Muscle layer of duodenum (tissue), 2 donors: ENCODE measurements at regions not wholly inside any gene's neighbourhood (a gene's known extent, or its start where the extent isn't known, plus 50 kb on each side); places are given as distances from the start of the nearest gene placed in this dataset.

Experiments used
- H3K27ac ChIP-seq: one replicate; pipeline ENCODE4 v1.7.0; 2013; ENCODE audit warnings: mild to moderate bottlenecking, low read length
- H3K27me3 ChIP-seq: one replicate; pipeline ENCODE4 v1.7.0; 2013; ENCODE audit warnings: low read depth, mild to moderate bottlenecking, control low read depth, low read length
- H3K36me3 ChIP-seq, 2 donors: one replicate each; pipeline ENCODE4 v1.7.0; 2013; ENCODE audit warnings: low read length in 2 of 2, control low read depth in 1 of 2, mild to moderate bottlenecking in 1 of 2; ENCODE audit not compliant: insufficient read depth in 2 of 2, control insufficient read depth in 1 of 2
- H3K4me1 ChIP-seq, 2 donors: one replicate each; pipeline ENCODE4 v1.7.0; 2013; ENCODE audit warnings: low read length in 2 of 2, mild to moderate bottlenecking in 2 of 2, control low read depth in 1 of 2, moderate library complexity in 1 of 2; ENCODE audit not compliant: insufficient read depth in 2 of 2, control insufficient read depth in 1 of 2
- H3K4me3 ChIP-seq, 2 donors: one replicate each; pipeline ENCODE4 v1.7.0; 2013; ENCODE audit warnings: low read length in 2 of 2, low read depth in 1 of 2, mild to moderate bottlenecking in 1 of 2
- H3K9me3 ChIP-seq, 2 donors: one replicate each; pipeline ENCODE4 v1.7.0; 2013; ENCODE audit warnings: low read length in 2 of 2, control low read depth in 1 of 2, mild to moderate bottlenecking in 1 of 2; ENCODE audit not compliant: control insufficient read depth in 1 of 2
- donor health status: healthy.

DNA sequence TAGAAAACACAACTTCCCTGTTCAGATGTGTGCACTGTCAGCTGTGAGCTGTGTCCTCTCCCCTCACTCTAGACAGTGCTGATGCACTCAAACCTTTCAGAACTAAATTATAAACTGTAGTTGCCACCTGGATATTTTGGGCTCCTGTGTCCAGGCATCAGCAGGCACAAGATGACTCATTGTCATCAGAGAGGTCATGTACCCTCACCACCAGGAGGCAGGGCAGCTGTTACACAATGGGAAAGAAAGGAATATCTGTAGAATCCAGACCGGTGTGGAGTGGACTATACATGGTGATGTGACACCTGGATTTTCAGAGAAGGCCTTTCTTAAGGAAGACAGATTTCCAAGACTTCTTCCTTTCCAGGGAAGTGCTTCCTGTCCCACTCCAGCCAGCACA lies 854.4 kb upstream of the AGA start:
- Histone ChIP-seq H3K36me3 (no peaks in the 10 kb centered on the region), H3K4me3 (no peak overlapping the region), H3K27ac (no peak overlapping the region), H3K4me1 (no peaks in the 10 kb centered on the region), H3K9me3 (no peaks in the 10 kb centered on the region), H3K27me3 (no peaks in the 10 kb centered on the region)

GRCh38 chr4:178306565-178306964 lies 864.3 kb upstream of the AGA start:
- H3K36me3 ChIP-seq: no peaks in the 10 kb centered on the region
- H3K4me1 ChIP-seq: no peaks in the 10 kb centered on the region
- H3K27me3 ChIP-seq: no peaks in the 10 kb centered on the region
- no peak overlapping the region for H3K4me3 ChIP-seq
- H3K27ac ChIP-seq: no peak overlapping the region
- H3K9me3 ChIP-seq: no peaks in the 10 kb centered on the region

DNA sequence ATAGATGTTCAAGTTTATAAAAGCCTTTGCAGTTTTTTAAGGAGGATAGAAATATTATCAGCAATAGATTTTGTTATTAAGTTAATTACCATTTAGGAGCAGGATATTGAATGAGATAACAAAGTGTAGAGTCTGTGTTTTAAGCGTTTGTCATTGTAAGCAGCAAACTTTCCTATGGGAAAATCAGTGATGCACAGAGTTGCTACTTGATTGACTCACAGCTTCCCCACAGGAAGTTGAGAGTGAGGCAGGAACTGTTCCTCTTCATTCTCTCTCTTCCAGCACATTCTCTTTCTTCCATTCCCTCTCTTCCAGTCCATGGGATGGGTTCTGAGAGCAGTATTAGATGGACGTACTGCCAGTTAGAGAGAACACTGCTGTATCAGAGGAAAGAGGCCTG lies 867.7 kb upstream of the AGA start:
- H3K9me3 ChIP-seq: no peaks in the 10 kb centered on the region
- no peaks in the 10 kb centered on the region for H3K36me3 ChIP-seq
- no peak overlapping the region for H3K4me3 ChIP-seq
- no peak overlapping the region for H3K27ac ChIP-seq
- H3K27me3 ChIP-seq: no peaks in the 10 kb centered on the region
- H3K4me1 ChIP-seq: no peaks in the 10 kb centered on the region

GRCh38 chr4:178311997-178312396 lies 869.8 kb upstream of the AGA start:
- Histone ChIP-seq H3K9me3 (no peaks in the 10 kb centered on the region), H3K27ac (no peak overlapping the region), H3K27me3 (no peaks in the 10 kb centered on the region), H3K36me3 (no peaks in the 10 kb centered on the region), H3K4me1 (no peaks in the 10 kb centered on the region), H3K4me3 (no peak overlapping the region)

DNA sequence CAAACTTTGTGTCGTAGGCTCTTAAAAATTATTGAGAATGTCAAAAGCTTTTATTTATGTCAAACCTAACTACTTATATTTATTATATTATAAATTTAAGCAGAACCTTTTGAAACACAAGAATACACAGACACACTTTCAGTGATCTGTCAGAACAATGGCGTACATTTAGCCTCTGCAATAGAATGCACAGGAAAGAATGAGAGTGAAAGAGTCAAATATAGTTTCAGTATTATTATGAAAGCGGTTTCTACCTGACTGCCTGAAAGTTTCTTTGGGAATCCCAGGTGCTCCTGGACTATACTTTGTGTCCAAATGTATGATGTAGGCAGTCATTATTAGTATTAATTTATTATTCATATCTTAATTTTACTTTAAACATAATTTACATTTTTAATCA lies 872.0 kb upstream of the AGA start:
- Histone ChIP-seq H3K27me3 (no peaks in the 10 kb centered on the region), H3K36me3 (no peaks in the 10 kb centered on the region)

DNA sequence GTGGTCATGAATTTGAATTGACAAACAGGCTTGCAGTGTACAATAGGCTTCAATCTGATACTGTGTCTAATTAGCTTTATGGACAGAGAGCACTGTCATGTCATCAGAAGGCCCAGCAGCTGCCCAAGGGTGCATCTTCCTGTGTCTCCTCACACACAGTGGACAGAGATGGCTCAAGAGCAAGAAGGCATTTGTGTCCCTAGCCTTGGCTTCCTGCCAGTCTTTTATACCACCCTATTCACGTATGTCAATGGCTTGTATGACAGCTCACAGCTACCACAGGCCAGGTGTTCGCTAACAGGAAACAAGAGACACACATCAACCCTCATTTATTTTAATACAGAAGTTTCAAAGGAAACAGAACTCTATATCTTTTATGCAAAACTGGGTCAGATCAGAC lies 874.0 kb upstream of the AGA start:
- peaks cover 0 to 10% of the 10 kb centered on the region in 2 donors for H3K9me3 ChIP-seq
- H3K27me3 ChIP-seq: no peaks in the 10 kb centered on the region
- no peak overlapping the region for H3K27ac ChIP-seq
- no peak overlapping the region for H3K4me3 ChIP-seq
- no peaks in the 10 kb centered on the region for H3K4me1 ChIP-seq
- H3K36me3 ChIP-seq: no peaks in the 10 kb centered on the region

More for the DNA sequence above, 872.0 kb upstream of the AGA start:
- Histone ChIP-seq H3K9me3 (peaks cover 0 to 3% of the 10 kb centered on the region in 2 donors), H3K27ac (no peak overlapping the region), H3K4me1 (no peaks in the 10 kb centered on the region), H3K4me3 (no peak overlapping the region)

- H3K27me3 ChIP-seq: no peaks in the 10 kb centered on the region
- H3K9me3 ChIP-seq: peaks cover 0 to 14% of the 10 kb centered on the region in 2 donors
- no peaks in the 10 kb centered on the region for H3K36me3 ChIP-seq
- H3K4me1 ChIP-seq: no peaks in the 10 kb centered on the region
- no peak overlapping the region for H3K4me3 ChIP-seq
- H3K27ac ChIP-seq: no peak overlapping the region
These were observed 877.8 kb upstream of the AGA start for GRCh38 chr4:178320003-178320402.

DNA sequence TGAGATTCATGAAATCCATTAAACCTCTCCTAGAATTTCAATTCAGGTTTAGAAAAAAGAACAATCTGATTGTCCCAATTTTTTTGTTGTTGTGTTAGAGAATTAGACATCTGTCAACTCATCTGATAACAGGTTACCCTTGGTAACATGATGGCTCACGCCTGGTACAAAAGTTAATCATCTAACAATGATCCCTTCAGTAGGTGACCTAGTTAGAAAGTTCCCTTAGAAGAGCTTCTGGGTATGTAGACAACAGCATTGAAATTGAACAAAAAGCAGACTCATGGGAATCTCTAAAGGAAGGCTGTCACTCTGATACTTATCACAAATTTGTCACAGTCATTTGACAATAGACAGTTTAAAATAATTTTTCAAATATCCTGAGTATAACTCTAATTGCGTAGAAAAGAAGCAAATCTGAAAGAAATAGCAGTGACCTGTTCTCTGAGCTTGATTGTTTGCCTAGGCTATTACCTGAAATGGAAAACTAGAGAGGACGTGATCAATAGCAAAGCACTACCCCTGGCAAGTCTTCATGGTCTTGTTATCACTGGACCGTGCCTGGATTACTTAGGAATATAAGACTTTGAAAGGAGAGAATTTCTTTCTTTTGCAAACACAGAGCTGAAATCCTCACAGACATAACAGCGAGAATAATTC lies 880.4 kb upstream of the AGA start:
- Histone ChIP-seq H3K4me3 (no peak overlapping the region), H3K27me3 (no peaks in the 10 kb centered on the region), H3K9me3 (peaks cover 0 to 14% of the 10 kb centered on the region in 2 donors), H3K27ac (no peak overlapping the region), H3K4me1 (no peaks in the 10 kb centered on the region), H3K36me3 (no peaks in the 10 kb centered on the region)

GRCh38 chr4:178329226-178329872 lies 887.1 kb upstream of the AGA start:
- no peaks in the 10 kb centered on the region for H3K27me3 ChIP-seq
- no peaks in the 10 kb centered on the region for H3K9me3 ChIP-seq
- H3K4me1 ChIP-seq: no peaks in the 10 kb centered on the region
- no peaks in the 10 kb centered on the region for H3K36me3 ChIP-seq
- no peak overlapping the region for H3K27ac ChIP-seq
- H3K4me3 ChIP-seq: no peak overlapping the region

- Histone ChIP-seq H3K4me3 (no peak overlapping the region), H3K27ac (no peak overlapping the region), H3K4me1 (no peaks in the 10 kb centered on the region), H3K9me3 (no peaks in the 10 kb centered on the region), H3K36me3 (no peaks in the 10 kb centered on the region), H3K27me3 (no peaks in the 10 kb centered on the region)
These were observed 891.1 kb upstream of the AGA start for GRCh38 chr4:178333355-178333754.

DNA sequence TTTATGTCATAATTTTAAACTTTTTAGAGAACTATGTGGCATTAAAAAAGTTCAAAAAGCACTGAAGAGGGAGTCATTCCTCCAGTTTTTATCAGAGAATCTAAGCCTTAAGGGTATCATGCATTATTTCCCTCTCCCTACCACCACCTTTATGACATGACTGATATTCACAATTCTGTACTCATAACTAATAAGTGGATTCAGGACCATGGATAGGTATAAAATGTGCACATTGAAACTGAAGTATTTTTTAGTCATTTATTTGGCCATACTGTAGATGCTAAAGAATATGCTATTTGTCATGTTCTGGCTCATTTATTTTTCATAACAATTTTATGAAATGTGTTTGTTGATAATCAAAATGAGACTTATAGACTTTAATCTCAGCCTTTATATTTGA lies 897.5 kb upstream of the AGA start:
- Histone ChIP-seq H3K27ac (no peak overlapping the region), H3K36me3 (no peaks in the 10 kb centered on the region), H3K9me3 (no peaks in the 10 kb centered on the region), H3K4me1 (no peaks in the 10 kb centered on the region), H3K4me3 (no peak overlapping the region), H3K27me3 (no peaks in the 10 kb centered on the region)

DNA sequence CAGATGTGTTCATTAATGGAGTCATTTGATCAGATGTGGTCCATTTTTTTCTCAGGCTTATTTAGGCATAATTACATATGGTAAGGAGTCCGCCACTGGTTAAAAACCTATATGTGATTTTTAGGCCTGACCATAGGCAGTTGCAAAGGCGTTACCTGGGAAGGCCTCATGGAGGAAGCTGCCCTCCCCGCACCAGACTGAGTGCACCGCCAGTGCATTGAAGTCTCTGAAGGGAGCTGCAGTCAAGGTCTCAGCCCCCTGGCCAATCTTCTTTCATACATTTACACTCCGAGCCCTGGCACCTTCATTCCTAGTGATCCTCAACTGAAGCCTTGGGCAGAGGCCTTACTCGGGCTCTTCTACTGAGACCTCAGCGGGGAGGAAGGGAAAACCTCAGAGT lies 898.2 kb upstream of the AGA start:
- Histone ChIP-seq H3K4me1 (no peaks in the 10 kb centered on the region), H3K9me3 (no peaks in the 10 kb centered on the region), H3K27me3 (no peaks in the 10 kb centered on the region), H3K27ac (no peak overlapping the region), H3K4me3 (no peak overlapping the region), H3K36me3 (no peaks in the 10 kb centered on the region)
